Activated B cell treated with CpG ODN at 0.5 μM for 24 hours (primary cell): ENCODE measurements at regions not wholly inside any gene's neighbourhood (a gene's known extent, or its start where the extent isn't known, plus 50 kb on each side); places are given as distances from the start of the nearest gene placed in this dataset.

Experiments used
- ATAC-seq: fragments of 200-7000 bp; cut with Tn5 transposase; one replicate; pipeline ENCODE4 v1.10.0; 2021; ENCODE audit warnings: low read depth, mild to moderate bottlenecking, moderate library complexity
- CTCF ChIA-PET: fragments of 350-600 bp; sonication (Branson Sonifier 250); formaldehyde crosslinking; loops from one replicate; lab custom pipeline; 2021; ENCODE audit warnings: antibody characterized with exemption; lab: Charles Lee
- POLR2A ChIA-PET: fragments of 350-600 bp; sonication (Branson Sonifier 250); formaldehyde crosslinking; loops from one replicate; lab custom pipeline; 2021; ENCODE audit warnings: antibody characterized with exemption; lab: Charles Lee
- DNase-seq: peaks from one replicate; pipeline ENCODE4 v3.0.0; 2022
- H3K27ac Mint-ChIP-seq: one replicate; pipeline ENCODE4 v1.8.0; 2020; ENCODE audit warnings: mixed read lengths
- H3K27me3 Mint-ChIP-seq: one replicate; pipeline ENCODE4 v1.8.0; 2021; ENCODE audit warnings: mixed read lengths
- H3K36me3 Mint-ChIP-seq: one replicate; pipeline ENCODE4 v1.8.0; 2021; ENCODE audit warnings: low read depth, mixed read lengths
- H3K4me1 Mint-ChIP-seq: one replicate; pipeline ENCODE4 v1.8.0; 2021; ENCODE audit warnings: mixed read lengths
- H3K4me3 Mint-ChIP-seq: one replicate; pipeline ENCODE4 v1.8.0; 2020; ENCODE audit warnings: mild to moderate bottlenecking, mixed read lengths
- H3K9me3 Mint-ChIP-seq: one replicate; pipeline ENCODE4 v1.8.0; 2020; ENCODE audit warnings: mixed read lengths
- intact Hi-C: fragments of 100-400 bp; cut with micrococcal nuclease; formaldehyde crosslinking; loops from one replicate; pipeline ENCODE4 v1.15.1; 2024
- TF ChIP-seq, protein P1 (sequence below): fragments of 200-600 bp; IDR thresholded peaks from one replicate; pipeline ENCODE4 v1.8.0; 2022; ENCODE audit warnings: antibody characterized with exemption, mild to moderate bottlenecking

DNA sequence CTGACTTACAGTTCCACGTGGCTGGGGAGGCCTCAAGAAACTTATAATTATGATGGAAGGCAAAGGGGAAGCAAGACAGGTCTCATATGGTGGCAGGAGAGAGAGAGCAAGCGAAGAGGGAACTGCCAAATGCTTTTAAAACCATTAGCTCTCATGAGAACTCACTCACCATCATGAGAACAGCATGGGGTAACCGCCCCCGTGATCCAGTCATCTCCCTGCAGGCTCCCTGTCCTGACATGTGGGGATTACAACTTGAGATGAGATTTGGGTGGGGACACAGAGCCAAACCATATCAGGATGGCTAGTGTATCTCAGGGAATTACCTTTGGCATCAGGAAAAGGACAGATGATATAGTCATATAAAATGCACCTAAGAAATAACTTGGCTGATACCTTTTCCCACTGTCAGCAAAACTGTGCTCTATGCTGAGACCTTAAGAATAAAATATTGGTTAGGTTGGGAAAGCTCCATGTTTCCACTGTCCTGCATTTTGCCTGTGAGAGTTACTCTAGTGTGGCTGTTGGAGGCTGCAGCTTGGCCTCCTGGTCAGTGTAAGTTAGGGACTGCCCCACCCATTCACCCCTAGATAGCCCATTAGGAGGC is 110.3 kb downstream of the UCHL1 start:
- Mint-ChIP-seq H3K27ac (no peak overlapping the region), H3K27me3 (peaks cover 28% of the 10 kb centered on the region)
- CTCF ChIA-PET = interaction anchor here (0.7 kb wide), 1 partner anchor 29 kb away, joined by 3 read pairs; no protein-coding TSS in a partner anchor

DNA sequence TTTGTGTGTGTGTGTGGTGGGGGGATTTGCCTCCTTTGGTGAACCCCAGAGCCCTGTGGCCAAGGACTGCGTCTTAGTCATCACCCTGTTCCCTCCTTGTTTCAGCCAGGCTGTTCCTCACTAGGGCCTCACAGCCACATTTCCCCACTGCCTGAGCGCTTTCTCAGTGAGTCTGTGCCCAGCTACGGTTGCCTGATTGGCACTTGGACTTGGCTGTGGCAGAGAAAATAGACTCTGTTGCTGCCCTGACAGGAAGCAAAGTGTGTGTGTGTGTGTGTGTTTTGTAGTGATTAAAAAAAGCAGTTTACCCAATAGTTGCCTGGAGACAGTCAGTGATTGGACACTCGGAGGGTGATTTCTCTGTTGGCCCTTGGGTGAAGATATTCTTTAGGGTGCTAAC is 113.0 kb downstream of the UCHL1 start:
- ChIA-PET CTCF (no interaction called here), POLR2A (no interaction called here)
- no peak overlapping the region for H3K27ac Mint-ChIP-seq
- no peaks in the 10 kb centered on the region for H3K9me3 Mint-ChIP-seq
- ATAC-seq = no peak
- H3K4me1 Mint-ChIP-seq = no peaks in the 10 kb centered on the region
- DNase-seq = no peak
- H3K36me3 Mint-ChIP-seq = no peaks in the 10 kb centered on the region
- H3K27me3 Mint-ChIP-seq = peaks cover 14% of the 10 kb centered on the region
- no peak overlapping the region for H3K4me3 Mint-ChIP-seq
- TF ChIP-seq, protein P1, sequence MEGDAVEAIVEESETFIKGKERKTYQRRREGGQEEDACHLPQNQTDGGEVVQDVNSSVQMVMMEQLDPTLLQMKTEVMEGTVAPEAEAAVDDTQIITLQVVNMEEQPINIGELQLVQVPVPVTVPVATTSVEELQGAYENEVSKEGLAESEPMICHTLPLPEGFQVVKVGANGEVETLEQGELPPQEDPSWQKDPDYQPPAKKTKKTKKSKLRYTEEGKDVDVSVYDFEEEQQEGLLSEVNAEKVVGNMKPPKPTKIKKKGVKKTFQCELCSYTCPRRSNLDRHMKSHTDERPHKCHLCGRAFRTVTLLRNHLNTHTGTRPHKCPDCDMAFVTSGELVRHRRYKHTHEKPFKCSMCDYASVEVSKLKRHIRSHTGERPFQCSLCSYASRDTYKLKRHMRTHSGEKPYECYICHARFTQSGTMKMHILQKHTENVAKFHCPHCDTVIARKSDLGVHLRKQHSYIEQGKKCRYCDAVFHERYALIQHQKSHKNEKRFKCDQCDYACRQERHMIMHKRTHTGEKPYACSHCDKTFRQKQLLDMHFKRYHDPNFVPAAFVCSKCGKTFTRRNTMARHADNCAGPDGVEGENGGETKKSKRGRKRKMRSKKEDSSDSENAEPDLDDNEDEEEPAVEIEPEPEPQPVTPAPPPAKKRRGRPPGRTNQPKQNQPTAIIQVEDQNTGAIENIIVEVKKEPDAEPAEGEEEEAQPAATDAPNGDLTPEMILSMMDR = no peak
- intact Hi-C loops = no loop called here

More for the DNA sequence above, 110.3 kb downstream of the UCHL1 start:
- H3K9me3 Mint-ChIP-seq = no peaks in the 10 kb centered on the region
- POLR2A ChIA-PET = no interaction called here
- H3K4me1 Mint-ChIP-seq = no peaks in the 10 kb centered on the region
- TF ChIP-seq, protein P1 = no peak
- DNase-seq = no peak
- ATAC-seq = no peak
- intact Hi-C loops = no loop called here
- no peaks in the 10 kb centered on the region for H3K36me3 Mint-ChIP-seq
- H3K4me3 Mint-ChIP-seq = no peak overlapping the region

DNA sequence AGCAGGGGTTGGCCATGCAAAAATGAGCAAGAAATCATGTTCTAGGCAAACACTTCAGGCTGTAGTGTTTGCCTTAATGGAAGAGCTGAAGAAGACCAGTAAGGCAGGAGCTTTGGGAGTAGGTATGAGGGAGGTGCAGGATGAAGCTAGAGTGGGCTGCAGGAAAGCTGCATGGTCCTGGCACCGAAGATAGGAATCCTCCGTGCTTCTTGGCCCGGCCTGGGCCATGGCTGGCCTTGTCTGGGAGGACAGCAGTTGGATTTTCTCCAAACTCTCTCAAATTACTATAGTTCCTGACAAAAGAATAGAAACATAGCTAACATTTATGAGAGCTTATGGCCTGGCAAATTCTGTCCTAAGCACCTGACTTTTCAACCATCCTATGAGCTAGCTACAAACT is 116.5 kb downstream of the UCHL1 start:
- ChIA-PET CTCF (no interaction called here), POLR2A (no interaction called here)
- Mint-ChIP-seq H3K4me3 (no peak overlapping the region), H3K4me1 (no peaks in the 10 kb centered on the region), H3K36me3 (no peaks in the 10 kb centered on the region), H3K27ac (no peak overlapping the region), H3K27me3 (peaks cover 5% of the 10 kb centered on the region), H3K9me3 (no peaks in the 10 kb centered on the region)
- DNase-seq (no peak), ATAC-seq (no peak)
- TF ChIP-seq, protein P1 = no peak
- intact Hi-C loops = no loop called here

DNA sequence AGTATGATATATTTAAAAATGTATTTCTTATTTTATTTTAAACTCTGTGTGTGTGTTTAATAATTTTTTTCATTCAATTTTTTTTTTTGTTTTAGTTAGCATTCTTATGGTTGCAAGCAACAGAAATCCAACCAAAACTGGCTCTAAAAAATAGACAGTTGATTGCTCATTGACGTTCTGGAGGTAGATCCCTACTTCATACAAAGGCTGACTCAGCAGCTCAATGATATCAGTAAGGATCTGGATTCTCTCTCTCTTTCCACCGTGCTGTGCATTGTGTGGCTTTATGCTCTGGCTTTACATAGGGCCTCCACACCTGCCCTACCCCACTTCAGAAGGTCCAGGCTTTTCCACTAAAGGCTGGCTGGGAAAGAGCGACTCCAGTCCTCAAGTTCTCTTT is 117.8 kb downstream of the UCHL1 start:
- no peak for DNase-seq
- TF ChIP-seq, protein P1 = no peak
- Mint-ChIP-seq H3K4me1 (no peaks in the 10 kb centered on the region), H3K27ac (no peak overlapping the region), H3K4me3 (no peak overlapping the region), H3K27me3 (no peaks in the 10 kb centered on the region), H3K9me3 (peaks cover 8% of the 10 kb centered on the region), H3K36me3 (no peaks in the 10 kb centered on the region)
- ChIA-PET POLR2A (no interaction called here), CTCF (no interaction called here)
- ATAC-seq = no peak
- intact Hi-C loops = no loop called here

DNA sequence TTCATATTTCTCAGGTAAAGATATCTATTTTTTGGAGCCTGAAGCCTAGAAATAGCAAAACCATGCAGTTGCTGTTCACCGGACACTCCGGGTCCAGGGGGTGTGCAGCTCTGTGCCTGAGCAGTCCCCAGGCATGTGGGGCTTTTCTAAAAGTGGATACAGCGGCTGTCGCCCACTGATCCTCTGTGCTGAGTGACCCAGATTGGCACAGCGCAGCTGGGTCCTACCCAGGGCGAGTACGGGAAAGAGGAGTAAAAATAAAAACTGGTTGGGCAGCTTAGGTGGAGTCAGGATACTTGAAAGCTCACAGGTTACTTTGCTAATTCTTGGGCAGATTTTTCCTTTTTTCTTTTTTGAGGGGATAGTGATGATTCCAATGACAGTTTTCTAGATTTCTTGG is 118.8 kb downstream of the UCHL1 start:
- DNase-seq (no peak), ATAC-seq (no peak)
- POLR2A ChIA-PET = no interaction called here
- H3K27ac Mint-ChIP-seq = no peak overlapping the region
- H3K4me1 Mint-ChIP-seq = no peaks in the 10 kb centered on the region
- H3K4me3 Mint-ChIP-seq = no peak overlapping the region
- TF ChIP-seq, protein P1 = no peak
- H3K9me3 Mint-ChIP-seq = peaks cover 8% of the 10 kb centered on the region
- no peaks in the 10 kb centered on the region for H3K27me3 Mint-ChIP-seq
- no peaks in the 10 kb centered on the region for H3K36me3 Mint-ChIP-seq
- CTCF ChIA-PET = no interaction called here
- intact Hi-C loops = no loop called here
